SW 1271 (cell line): ENCODE measurements at regions not wholly inside any gene's neighbourhood (a gene's known extent, or its start where the extent isn't known, plus 50 kb on each side); places are given as distances from the start of the nearest gene placed in this dataset.
"Not testable (repeated sequence)": the region's sequence is repeated elsewhere in the genome, so short reads cannot be mapped to it uniquely, and the experiment has no call there.

Source experiments
- DNase-seq, 2 experiments: peaks; one replicate each; lab custom pipeline; 2025; lab: John Stamatoyannopoulos, UW

DNA sequence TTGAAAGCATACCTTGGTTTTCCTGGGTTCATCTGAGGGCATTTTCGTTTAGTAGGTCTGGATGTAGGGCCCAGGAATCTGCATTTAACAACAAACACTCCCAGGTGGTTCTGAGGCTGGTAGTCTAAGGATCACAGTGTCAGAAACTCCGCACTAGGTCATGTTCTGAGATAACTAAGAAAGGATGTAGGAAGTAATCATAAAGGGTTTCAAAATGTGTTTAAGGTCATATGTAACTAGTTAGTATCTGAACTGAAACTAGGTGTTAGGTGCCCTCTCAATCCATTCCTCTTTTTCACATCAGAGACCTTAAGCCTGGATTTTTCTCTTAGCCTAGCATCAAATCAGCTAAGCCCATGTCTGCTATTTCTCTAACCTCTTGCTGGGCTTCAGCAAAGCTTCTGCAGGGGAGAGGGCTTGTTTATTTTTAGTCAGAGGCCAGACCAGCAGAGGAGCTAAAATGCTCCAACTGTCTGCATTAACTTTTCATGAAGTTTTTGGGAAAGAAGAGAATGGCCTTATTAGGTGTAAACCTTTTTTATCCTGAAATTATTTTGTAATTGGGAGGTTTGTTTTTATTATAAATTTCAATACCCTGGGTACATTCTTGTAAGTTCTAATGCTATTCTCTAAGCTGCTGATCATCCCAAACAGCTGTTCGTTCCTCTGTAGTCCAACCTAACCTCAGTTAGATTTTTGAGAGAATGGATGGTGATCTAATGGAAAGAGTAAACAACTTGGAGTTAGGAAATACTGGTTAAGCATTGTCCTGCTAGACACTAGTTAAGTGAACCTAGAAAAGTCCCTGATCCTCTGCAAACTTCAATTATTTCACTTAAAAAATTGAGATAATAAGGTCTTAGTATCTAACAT, 262.8 kb upstream of the RFC3 start:
- DNase-seq = no peak

DNA sequence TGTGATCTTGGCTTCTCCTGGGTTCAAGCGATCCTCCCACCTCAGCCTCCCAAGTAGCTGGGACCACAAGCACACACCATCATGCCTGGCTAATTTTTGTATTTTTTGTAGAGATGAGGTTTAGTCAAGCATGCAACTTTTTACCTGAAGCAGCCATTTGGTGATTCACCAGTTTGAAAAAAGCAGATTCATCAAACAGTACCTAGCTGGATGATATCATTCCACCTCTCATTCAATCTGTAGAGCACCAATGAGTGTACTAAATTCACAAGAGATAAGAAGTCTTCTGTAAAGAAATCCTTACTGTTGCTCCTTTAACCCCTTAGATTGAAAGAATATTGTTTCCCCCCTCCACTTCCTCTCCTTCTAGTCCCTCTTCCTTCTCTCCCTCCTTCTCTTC, 261.1 kb upstream of the RFC3 start:
- DNase-seq = no peak

DNA sequence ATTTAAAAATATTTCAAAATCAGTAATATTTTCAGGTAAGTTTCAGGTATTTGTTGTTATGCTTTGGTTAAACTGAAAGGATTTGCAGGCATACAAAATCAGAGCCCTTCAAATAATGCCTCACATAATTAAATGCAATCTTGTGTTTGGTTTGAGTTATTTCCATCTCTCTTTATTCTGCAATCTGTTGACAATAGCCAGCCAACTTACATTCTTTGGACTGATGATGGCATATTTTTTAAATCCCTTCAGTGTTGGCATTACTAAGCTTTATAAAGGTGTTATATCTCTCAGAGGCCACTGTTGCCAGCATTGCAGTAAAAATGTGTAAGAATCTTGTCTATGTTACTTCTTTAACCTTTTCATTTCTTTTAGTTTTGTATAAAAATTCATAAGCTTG, 257.2 kb upstream of the RFC3 start:
- DNase-seq = no peak

DNA sequence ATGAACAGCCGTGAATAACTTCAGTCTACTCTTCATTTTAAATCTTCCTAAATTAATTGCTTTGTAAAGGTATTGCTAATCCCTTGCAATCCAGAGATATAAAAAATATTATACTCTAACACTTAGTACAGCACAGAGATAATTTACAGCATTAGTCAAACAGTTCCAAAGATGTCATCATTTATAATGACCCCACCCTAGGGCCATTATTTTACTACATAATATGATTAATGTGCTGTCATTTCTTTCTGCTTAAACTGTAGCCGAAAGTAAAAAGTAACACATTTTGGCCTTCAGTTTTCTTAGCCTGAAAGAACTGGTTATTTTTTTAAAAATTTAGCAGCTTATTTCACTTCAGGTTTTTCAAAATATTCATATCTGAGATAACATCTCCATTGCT, 256.3 kb upstream of the RFC3 start:
- no peak for DNase-seq

DNA sequence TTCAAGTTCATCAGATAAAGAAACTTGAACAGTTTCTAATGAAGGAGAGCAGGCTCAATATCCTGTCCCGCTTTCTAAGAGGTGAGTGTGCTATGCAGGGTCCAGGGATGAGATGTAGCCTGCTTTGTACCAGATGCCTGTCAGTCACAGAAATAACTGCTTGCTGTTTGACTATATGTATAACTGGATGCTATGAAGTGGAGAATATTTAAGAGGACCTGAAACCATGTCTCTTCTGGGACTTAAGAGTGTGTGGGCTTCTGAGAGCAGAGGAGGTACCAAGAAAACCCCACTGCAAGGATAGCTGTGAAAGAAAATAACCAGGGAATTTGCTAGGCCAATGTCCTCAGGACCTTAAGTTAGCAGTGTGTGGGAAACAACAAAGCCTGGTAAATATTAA, 246.3 kb upstream of the RFC3 start:
- DNase-seq = no peak

DNA sequence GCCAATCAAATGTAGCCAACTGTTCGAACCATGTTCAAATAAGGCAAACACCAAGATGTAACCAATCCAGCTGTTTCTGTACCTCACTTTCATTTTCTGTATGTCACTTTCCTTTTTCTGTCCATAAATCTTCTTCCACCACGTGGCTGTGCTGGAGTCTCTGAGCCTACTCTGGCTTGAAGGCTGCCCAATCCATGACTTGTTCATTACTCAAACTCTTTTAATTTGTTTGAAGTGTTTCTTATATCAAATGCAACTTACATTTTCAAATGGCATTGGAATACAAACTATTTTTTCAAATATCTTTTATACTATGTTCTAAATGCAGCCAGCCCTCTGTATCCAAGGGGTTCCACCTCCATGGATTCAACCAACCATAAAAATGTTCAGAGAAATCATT, 245.6 kb upstream of the RFC3 start:
- not testable (repeated sequence) for DNase-seq

DNA sequence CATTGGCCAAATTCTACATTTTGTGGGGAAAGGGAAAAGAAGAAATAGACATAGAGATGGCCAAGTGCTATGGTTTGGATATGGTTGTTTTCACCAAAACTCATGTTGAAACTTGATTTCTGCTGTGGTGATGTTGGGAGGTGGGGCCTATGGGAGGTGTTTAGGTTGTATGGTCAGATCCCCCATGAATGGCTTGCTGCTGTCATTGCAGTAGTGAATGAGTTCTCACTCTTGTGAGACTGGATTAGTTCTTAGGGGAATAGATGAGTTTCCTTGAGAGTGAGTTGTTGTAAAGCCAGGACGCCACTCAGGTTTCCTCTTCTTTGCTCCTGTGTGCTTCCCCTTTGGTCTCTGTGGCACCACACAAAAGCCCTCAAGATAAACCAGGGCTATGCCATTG, 242.6 kb upstream of the RFC3 start:
- DNase-seq = no peak

DNA sequence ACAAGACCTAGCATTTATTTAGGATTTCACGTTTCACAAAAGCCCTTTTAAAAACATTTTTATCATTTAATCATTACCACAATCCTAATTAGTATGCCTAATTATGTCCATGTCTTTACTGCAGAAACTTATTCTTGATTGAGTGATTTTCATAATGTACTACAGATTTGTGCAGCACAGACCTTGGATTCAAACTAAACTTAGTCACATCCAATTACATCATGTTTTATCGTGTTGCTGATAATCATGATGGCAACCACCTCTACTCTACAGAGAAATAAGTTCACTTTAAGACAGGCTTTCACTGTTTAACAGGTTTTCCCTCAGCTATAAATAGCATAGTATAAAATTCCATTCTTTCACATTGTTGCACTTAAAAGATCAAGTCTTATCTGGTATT, 240.9 kb upstream of the RFC3 start:
- DNase-seq = no peak

DNA sequence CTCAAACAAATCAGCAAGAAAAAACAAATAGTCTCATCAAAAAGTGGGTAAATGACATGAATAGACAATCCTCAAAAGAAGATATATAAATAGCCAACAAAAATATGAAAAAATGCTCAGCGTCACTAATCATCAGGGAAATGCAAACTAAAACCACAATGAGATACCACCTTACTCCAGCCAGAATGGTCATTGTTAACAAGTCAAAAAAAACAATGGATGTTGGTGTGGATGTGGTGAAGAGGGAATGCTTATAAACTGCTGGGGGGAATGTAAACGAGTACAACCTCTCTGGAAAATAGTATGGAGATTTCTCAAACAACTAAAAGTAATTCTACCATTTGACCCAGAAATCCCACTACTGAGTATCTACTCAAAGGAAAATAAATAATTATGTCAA, 239.2 kb upstream of the RFC3 start:
- DNase-seq = no peak

DNA sequence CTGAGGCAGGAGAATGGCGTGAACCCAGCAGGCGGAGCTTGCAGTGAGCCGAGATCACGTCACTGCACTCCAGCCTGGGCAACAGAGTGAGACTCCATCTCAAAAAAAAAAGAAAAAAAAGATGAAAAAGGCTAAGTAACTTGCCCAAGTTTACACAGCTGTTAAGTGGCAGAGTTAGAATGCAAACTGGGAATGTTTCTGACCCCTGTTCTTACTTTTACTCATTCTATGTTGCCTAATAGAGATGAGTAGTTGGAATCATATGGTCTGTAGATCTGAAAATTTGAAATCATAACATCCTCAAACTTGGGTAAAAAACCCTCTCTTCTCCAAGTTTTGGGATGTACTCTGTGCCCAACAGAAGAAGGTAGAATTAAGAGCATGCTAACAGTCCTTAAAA, 235.8 kb upstream of the RFC3 start:
- DNase-seq = no peak

DNA sequence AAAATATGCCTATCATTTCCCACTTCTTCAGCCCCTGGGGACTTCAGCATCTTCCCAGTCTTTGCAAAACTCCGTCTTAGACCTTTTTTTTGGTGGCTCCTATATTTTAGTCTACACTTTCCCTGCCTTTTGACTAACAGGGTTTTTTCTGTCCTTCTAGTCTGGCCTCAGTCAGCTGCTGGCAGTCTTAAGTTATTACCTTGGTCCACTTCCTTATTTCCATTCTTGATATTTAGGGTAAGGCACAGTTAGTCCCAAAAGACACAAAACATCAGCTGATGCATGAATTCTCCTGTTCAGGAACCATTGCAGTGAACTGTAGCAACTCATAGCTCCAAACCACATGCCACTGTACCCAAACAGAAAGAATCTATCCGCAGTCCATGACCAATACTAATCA, 234.6 kb upstream of the RFC3 start:
- DNase-seq = no peak

DNA sequence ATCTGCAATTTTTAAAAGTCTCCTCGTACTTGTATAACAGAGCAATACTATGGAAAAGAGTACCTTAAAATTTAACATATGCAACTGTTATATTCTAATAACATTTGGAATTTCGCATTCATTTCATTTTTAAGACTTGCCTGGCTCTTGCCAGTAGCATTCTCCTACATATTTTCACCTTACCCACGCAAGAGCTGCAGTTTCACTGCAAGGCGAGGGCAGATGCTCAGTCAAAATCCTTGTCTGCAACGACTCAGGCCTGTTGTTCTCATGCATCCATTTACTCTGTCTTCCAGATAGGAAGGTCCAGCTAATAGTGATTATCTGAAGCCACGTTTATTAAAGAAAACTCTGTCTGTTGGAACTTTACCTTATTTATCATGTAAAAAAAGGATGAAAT, 227.0 kb upstream of the RFC3 start:
- no peak for DNase-seq

DNA sequence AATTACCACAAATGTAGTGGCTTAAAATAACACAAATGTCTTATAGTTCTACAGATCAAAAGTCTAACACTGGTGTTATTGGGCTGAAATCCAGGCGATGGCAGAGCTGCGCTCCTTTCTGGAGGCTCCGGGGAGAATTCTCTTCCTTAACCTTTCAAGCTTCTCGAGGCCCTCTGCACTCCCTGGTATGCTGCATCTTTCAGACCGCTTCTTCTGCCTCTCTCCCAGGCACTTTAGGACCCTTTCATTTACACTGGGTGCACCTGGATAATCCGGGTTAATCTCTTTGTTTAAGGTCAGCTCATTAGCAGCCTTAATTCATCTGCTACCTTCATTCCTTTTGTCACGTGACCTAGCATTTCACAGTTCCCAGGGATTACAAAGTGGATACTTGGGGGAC, 211.3 kb upstream of the RFC3 start:
- no peak for DNase-seq

DNA sequence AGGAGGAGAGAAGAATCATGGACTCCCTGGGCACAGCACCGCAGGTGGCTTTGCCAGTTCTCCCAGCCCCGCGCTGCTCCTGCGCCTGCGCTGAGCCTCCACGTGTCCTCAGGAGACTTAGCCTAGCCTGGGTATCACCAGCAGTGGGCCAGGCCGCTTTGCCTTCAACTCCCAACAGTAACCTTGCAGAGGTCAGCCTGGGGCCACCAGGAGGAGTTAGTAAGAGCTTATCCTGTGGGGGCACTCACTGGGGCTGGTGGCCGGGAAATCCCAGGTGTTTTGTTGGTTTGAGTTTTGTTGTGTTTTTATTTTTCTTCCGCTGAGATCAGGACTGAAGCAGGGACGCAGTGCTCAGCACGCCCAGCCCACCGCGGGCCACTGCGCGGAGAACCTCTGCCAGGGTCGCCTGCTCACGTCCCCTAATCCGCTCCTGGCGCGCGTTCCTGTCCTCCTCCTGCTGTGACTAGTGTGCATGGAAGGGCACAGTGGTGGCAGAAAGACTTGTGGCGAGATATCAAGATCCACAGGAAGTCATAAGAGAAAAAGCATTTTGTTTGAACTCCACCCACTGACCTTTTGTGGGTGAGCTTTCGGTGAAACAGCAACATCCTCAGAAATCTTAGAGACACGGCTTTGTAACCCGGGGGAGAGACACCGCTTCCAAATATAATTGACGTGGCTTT, 207.4 kb upstream of the RFC3 start:
- DNase-seq = no peak

DNA sequence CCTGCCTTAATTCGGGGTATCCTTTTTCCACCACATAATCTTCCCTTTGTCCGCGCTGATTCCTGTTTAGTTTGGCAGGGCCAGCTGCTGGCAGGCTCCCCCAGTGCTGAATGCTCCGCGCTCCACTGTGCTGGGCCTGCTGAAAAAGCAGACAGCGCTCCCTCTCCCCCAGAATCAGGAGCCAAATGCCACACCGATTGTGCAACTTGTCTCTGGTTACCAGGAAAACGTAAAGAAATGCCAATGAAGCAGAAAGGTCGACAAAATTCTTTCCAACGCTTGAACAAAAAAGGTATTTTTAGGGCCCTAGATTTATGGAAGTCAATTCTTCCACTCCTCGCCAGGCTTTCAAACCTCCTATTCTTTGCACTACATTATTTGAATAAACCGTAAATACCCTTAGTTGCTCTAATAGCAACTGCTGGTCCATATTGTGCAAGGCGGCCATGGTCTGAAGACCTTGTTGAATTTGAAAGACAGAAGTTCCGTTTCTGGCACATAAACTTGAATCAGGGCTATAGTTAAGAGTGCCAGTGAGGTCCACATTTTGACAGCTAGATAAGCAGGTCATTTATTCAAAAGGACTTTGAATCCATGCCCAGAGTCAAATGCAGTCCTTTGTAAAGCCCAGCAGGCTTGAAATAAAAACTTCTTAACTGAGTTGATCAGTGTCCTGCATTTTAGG, 206.7 kb upstream of the RFC3 start:
- no peak for DNase-seq

DNA sequence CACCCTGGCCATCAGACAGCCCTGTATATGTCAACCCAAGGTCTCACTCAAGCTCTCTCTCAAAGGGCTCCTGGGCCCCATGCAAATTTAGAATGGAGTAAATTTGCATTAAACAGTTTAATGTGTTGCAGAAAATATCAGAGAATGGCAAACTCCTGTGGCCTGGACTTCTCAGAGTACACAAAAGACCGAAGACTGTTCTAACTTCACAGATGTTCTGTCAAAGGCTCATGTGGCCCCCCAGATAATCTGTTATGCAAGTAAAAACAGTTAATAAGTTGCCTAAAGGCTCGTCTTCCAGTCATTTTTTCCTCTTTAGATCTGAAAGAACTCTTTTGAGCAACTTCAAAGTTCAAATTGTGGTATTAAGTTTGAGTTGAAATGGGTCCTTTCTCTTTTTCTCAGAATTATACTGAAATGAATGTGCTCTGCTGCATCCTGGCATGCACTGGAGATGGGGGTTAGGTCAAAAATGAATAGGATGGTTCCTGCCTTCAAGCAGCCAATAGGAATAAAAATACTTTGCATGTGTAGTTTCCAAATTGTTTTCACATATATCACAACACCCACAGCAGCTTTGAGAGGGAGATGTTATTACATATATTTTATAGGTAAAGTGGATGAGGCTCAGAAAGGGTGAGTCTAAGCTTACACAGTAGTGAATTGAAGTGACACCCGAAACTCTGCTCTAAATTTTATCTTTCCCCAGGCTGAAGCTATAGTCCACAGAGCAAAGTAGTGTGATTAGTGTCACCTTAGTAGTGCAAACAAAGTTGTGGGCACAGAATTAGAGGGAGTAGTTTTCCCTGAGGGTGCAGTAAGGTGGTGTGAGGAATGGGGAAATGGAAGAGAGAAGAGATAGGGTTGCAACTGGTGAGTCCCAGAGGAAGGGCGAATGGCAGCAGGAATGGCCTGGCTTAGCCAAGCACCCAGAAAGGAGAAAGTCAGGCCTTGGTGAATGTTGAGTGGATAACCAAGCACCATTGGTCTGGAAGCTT, 205.0 kb upstream of the RFC3 start:
- DNase-seq = no peak

DNA sequence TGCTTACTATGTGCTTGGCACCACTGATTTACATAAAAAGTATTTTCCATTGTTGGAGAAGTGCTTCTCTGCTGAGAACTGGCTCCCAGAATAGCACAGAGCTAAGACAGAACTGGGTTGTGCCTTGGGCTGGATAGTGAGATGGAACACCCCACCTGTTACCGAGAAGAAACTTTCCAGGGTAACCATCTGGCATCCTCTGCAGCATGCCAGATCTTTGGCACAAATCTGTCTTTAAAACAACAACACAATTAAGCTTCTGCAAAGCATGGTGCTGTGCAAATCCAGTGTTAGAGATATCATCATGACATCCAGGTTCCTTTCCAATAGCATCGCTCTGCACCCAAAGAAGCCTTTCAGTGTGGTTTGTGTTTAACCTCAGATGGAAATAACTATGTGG, 202.5 kb upstream of the RFC3 start:
- no peak for DNase-seq

DNA sequence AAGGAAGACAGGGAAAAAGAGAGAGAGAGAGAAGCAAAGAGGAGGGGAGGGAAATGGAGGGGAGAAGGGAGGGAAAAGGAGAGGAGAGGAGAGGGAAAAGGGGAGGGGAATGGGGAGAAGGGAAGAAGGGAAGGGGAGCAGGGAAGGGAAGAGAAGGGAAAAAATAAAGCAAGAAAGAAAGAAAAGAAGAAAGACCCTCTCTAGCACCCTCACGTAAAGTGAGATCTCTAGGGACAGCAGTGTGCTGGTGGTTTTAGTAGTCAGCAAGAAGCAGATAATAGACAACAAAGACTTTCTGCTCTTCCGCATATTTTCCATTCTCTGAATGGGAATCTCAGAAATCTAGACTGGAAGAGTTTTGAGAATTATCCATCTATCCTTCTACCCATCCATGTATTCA, 201.8 kb upstream of the RFC3 start:
- no peak for DNase-seq

DNA sequence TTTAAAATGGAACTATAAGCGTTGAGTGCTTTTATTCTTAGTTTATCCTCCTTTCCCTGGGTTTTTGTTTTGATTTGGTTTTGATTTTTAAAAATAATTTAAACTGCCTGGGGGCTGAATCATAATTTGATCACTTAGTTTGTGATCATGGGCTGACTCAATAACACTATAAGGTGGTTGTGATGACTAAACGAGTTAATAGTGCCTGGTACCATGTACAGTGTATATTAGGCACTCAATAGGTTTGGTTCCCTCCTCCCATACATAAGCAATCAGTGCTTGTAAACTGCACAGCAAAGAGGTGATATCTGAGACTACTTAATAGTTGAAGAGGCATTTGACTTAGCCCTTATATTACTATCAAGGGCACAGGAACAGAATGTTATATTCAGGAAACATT, 200.9 kb upstream of the RFC3 start:
- no peak for DNase-seq

DNA sequence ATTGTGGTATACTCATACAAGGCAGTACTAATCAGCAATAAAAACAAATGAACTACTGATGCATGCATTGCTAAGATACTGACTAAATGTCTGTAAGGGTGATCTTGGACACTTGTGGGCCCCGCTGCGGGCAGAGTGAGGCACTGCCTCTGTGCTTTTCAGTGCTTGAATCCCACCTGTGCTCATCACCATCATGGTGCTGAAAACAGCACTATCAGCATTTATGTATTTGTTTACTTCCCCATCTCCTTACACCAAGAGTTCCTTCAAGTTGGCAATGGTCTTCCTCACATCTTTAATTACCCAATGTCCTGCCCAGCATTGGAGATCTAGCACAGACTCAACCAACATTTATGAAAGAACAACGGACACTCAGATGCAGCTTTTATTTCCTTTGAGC, 193.7 kb upstream of the RFC3 start:
- DNase-seq = no peak

DNA sequence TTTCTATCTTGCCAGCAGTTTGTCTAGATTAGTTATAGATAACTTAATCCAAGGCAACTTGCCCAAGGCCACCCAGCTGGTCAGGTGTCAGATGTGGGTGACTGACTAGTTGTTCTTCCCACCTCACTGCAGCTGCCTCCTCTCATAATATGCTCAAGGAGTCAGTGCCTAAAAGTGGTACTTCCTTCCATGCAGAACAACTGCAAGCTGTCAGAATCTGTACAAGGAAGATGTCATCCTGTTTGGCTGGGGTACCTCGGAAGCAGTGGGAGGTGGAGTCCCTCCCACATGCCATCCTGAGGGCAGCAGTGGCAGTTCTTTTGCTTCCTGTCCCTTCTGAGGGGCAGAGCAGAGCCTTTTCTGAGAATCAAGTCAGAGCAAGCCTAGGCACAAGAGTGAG, 193.2 kb upstream of the RFC3 start:
- no peak for DNase-seq

DNA sequence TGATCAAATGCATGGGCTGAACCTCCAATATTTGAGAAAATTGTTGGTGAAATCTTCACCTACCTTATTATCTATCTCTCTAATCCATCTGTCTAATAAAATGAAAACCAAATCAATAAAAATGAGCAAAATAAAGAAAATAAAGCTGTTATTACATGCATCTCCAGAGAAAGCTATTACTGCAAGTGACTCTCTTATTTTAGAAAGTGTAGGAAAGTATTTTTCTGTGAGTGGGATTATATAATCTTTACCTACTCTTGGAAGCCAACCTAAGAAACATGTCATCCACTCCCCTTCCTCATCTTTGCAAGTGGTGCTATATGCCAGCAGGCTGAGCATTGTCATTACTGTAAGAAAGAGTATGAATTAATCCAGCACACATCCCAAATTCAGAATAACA, 191.5 kb upstream of the RFC3 start:
- no peak for DNase-seq
